Vagina (tissue), 2 donors: ENCODE measurements at regions not wholly inside any gene's neighbourhood (a gene's known extent, or its start where the extent isn't known, plus 50 kb on each side); places are given as distances from the start of the nearest gene placed in this dataset.

Source experiments
- POLR2A ChIP-seq, 2 donors: fragments of 450-650 bp; IDR thresholded peaks; one replicate each; pipeline ENCODE4 v1.6.1; 2017; ENCODE audit warnings: antibody characterized with exemption in 2 of 2, mild to moderate bottlenecking in 2 of 2, moderate library complexity in 2 of 2
- TF ChIP-seq, protein P1 (sequence below), 3 experiments: fragments of 450-650 bp in 2 of 3; fragments of 200-600 bp in 1 of 3; sonication (generic) in 1 of 3; IDR thresholded peaks; one replicate each; pipeline ENCODE4 v1.5.1; 2017 to 2019; ENCODE audit warnings: antibody characterized with exemption in 3 of 3, mild to moderate bottlenecking in 2 of 3, moderate library complexity in 2 of 3

DNA sequence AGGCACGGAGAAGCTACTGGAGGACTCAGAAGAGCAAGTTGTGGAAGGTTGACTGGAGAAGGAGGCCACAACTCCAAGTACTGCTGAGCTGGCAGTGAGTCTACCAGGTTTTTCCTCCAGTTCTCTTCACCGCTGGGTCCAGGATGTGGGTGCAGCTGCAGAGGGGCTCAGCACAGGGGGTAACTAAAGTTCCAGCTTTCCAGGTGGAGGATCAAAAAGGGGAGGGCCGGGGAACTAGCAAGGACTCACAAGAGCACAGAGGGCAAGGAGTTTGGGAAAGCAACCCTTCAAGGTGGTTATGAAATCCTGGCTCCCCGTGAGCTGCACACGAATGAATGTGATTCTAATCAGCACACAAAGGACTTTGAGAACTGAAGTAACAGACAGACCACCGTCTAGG lies 194.2 kb upstream of the GMDS start:
- TF ChIP-seq, protein P1, sequence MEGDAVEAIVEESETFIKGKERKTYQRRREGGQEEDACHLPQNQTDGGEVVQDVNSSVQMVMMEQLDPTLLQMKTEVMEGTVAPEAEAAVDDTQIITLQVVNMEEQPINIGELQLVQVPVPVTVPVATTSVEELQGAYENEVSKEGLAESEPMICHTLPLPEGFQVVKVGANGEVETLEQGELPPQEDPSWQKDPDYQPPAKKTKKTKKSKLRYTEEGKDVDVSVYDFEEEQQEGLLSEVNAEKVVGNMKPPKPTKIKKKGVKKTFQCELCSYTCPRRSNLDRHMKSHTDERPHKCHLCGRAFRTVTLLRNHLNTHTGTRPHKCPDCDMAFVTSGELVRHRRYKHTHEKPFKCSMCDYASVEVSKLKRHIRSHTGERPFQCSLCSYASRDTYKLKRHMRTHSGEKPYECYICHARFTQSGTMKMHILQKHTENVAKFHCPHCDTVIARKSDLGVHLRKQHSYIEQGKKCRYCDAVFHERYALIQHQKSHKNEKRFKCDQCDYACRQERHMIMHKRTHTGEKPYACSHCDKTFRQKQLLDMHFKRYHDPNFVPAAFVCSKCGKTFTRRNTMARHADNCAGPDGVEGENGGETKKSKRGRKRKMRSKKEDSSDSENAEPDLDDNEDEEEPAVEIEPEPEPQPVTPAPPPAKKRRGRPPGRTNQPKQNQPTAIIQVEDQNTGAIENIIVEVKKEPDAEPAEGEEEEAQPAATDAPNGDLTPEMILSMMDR (IDR thresholded peaks at IDR 0.05) = no peak
- no peak for TF ChIP-seq POLR2A (IDR thresholded peaks at IDR 0.05)
